ENCODE measurements at regions not wholly inside any gene's neighbourhood (a gene's known extent, or its start where the extent isn't known, plus 50 kb on each side); places are given as distances from the start of the nearest gene placed in this dataset.

DNA sequence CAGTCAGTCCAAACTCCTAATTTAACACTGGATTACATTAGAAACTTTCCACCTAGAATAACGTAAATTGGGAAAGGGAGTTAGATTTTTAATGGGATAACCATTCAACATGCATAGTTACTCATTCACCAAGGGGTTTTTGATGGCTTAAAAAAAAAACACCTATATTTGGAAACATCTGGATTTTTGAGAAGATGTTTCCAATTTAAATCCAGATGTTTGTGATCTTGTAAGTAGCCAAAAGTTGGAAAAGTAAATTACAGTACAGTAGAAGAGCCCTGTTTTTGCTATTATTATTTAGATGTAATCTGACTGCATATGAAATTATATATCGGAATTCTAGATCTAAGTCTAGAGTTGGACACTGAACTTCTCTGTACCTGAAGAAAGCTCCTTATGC is 478.2 kb downstream of the CD83 start:
- TF ChIP-seq, protein P1, sequence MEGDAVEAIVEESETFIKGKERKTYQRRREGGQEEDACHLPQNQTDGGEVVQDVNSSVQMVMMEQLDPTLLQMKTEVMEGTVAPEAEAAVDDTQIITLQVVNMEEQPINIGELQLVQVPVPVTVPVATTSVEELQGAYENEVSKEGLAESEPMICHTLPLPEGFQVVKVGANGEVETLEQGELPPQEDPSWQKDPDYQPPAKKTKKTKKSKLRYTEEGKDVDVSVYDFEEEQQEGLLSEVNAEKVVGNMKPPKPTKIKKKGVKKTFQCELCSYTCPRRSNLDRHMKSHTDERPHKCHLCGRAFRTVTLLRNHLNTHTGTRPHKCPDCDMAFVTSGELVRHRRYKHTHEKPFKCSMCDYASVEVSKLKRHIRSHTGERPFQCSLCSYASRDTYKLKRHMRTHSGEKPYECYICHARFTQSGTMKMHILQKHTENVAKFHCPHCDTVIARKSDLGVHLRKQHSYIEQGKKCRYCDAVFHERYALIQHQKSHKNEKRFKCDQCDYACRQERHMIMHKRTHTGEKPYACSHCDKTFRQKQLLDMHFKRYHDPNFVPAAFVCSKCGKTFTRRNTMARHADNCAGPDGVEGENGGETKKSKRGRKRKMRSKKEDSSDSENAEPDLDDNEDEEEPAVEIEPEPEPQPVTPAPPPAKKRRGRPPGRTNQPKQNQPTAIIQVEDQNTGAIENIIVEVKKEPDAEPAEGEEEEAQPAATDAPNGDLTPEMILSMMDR (IDR thresholded peaks at IDR 0.05): no peak
- no peak for TF ChIP-seq POLR2A (IDR thresholded peaks at IDR 0.05)
- no peak for TF ChIP-seq EP300 (IDR thresholded peaks at IDR 0.05)
- TF ChIP-seq POLR2AphosphoS5 (IDR thresholded peaks at IDR 0.05): no peak

All from upper lobe of left lung (tissue), 4 donors.